BE2C (cell line): ENCODE measurements at regions not wholly inside any gene's neighbourhood (a gene's known extent, or its start where the extent isn't known, plus 50 kb on each side); places are given as distances from the start of the nearest gene placed in this dataset.

Experiments
- DNase-seq: peaks from one replicate; pipeline ENCODE4 v3.0.0-alpha.2; 2020
- H3K27me3 ChIP-seq: fragments of 250-450 bp; sonication (Bioruptor Pico); 2 replicates; pipeline ENCODE4 v1.5.1; 2020; ENCODE audit warnings: mild to moderate bottlenecking
- H3K36me3 ChIP-seq: fragments of 250-450 bp; sonication (Bioruptor Pico); 2 replicates; pipeline ENCODE4 v1.5.1; 2020; ENCODE audit warnings: mild to moderate bottlenecking
- H3K4me1 ChIP-seq: fragments of 250-450 bp; sonication (Bioruptor Pico); 2 replicates; pipeline ENCODE4 v1.5.1; 2020
- H3K4me3 ChIP-seq: 2 replicates; pipeline ENCODE4 v1.5.1; 2011; ENCODE audit warnings: low read depth, low read length
- H3K9me3 ChIP-seq: fragments of 250-450 bp; sonication (Bioruptor Pico); 2 replicates; pipeline ENCODE4 v1.5.1; 2020
- TF ChIP-seq, protein P1 (sequence below): IDR thresholded peaks from 2 replicates; pipeline ENCODE4 v1.5.1; 2012; ENCODE audit warnings: mild to moderate bottlenecking, low read depth, low read length

DNA sequence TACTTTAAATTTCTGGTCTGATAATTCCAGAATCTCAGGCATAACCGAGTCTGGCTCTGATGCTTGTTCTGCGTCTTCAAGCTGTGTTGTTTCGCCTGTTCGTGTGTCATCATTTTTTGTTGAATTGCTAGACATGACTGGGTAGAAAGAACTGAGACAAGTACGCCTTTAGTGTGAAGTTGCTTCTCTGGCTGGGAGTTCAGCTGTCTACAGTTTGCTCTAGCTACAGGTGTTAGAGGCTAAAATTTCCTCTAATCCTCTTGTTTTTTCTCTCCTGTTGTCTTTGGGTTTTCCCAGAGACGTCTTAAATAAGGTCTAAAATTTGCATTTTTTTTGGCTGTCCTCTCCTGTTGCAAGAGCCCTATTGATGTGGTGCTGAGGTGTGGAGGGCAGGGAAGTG, 100.3 kb downstream of the FAM50B start:
- H3K4me1 ChIP-seq: no peaks in the 10 kb centered on the region
- no peak for DNase-seq
- no peaks in the 10 kb centered on the region for H3K9me3 ChIP-seq
- peaks cover 28% of the 10 kb centered on the region for H3K27me3 ChIP-seq
- TF ChIP-seq, protein P1, sequence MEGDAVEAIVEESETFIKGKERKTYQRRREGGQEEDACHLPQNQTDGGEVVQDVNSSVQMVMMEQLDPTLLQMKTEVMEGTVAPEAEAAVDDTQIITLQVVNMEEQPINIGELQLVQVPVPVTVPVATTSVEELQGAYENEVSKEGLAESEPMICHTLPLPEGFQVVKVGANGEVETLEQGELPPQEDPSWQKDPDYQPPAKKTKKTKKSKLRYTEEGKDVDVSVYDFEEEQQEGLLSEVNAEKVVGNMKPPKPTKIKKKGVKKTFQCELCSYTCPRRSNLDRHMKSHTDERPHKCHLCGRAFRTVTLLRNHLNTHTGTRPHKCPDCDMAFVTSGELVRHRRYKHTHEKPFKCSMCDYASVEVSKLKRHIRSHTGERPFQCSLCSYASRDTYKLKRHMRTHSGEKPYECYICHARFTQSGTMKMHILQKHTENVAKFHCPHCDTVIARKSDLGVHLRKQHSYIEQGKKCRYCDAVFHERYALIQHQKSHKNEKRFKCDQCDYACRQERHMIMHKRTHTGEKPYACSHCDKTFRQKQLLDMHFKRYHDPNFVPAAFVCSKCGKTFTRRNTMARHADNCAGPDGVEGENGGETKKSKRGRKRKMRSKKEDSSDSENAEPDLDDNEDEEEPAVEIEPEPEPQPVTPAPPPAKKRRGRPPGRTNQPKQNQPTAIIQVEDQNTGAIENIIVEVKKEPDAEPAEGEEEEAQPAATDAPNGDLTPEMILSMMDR: no peak
- no peaks in the 10 kb centered on the region for H3K36me3 ChIP-seq
- no peak overlapping the region for H3K4me3 ChIP-seq

DNA sequence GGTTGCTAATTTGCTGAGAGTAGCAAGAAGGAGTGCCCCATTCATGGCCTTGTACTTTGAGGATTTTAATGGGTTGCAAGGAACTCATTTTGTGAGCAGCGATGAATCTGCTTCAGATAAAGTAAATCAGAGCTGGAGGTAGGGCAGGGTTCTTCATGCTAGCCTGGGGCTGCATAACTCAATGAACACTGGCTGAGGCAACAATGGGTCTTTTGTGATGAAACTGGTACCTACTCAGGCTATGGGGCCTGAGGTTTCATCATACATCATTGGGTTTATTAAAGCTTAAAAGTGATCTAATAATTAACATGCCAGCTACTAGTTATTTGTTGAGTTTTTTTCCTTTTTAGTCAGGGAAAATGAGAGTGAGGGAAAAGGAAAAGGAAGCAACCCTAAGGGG, 106.9 kb downstream of the FAM50B start:
- Histone ChIP-seq H3K4me1 (no peaks in the 10 kb centered on the region), H3K27me3 (peaks cover 9% of the 10 kb centered on the region), H3K36me3 (no peaks in the 10 kb centered on the region), H3K4me3 (no peak overlapping the region), H3K9me3 (no peaks in the 10 kb centered on the region)
- DNase-seq: no peak
- TF ChIP-seq, protein P1: no peak

DNA sequence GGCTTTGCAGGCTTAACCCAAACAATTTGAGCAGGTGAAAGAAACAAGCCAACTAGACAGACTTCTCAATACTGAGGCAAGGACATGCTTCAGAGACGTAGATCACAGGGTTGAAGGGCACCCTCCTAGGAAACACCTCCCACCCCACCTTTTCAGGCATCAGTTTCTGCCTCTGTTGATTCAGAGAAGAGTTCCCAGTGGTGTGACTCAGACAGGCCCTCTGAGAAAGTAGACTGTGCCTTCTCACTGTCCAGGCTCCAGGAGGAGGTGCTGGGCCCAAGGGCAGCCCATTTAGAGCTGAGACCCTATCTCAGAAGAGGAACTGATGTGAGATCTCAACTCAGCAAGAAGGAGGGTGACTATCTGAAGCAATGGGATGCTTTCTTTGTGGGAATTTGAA, 108.1 kb downstream of the FAM50B start:
- no peaks in the 10 kb centered on the region for H3K9me3 ChIP-seq
- DNase-seq: no peak
- H3K36me3 ChIP-seq: no peaks in the 10 kb centered on the region
- TF ChIP-seq, protein P1: no peak
- no peaks in the 10 kb centered on the region for H3K4me1 ChIP-seq
- peaks cover 9% of the 10 kb centered on the region for H3K27me3 ChIP-seq
- H3K4me3 ChIP-seq: no peak overlapping the region

- no peak for DNase-seq
- TF ChIP-seq, protein P1: no peak
- Histone ChIP-seq H3K9me3 (no peaks in the 10 kb centered on the region), H3K27me3 (peaks cover 9% of the 10 kb centered on the region), H3K4me3 (no peak overlapping the region), H3K4me1 (no peaks in the 10 kb centered on the region), H3K36me3 (no peaks in the 10 kb centered on the region)
Observed at GRCh38 chr6:3958255-3958654, 109.1 kb downstream of the FAM50B start.

- TF ChIP-seq, protein P1: no peak
- no peak overlapping the region for H3K4me3 ChIP-seq
- no peaks in the 10 kb centered on the region for H3K9me3 ChIP-seq
- no peak for DNase-seq
- H3K27me3 ChIP-seq: peaks cover 18% of the 10 kb centered on the region
- no peaks in the 10 kb centered on the region for H3K36me3 ChIP-seq
- H3K4me1 ChIP-seq: no peaks in the 10 kb centered on the region
Observed at GRCh38 chr6:3959385-3959784, 110.2 kb downstream of the FAM50B start.

DNA sequence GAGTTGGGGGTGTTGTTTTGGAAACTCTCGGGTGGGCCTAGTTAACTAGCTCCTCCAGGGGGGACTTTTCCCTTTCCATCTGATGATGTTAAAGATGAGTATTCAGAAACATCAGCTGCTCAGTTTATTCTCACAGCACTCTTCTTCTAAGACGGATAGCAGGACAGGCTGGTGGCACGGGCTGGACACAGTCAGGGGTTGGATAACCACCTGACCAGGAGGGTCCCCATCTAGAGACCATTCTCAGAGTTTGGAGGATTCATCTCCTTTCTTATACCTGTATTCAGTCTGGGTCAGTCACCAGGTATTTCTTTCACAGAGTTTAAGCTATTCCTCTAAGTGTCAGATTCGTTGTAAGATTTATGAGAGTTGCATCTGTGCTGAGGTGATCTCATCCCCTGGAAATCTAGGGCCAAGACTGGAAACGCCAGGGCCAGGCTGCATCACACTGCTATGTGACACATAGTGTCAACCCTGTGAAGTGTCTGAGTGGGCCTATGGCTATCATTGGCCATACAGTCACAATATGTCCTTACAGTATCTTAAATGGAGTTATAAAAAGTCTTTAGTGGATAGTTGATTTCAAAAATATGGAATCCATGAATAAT, 111.7 kb downstream of the FAM50B start:
- Histone ChIP-seq H3K9me3 (no peaks in the 10 kb centered on the region), H3K4me3 (no peak overlapping the region), H3K4me1 (no peaks in the 10 kb centered on the region), H3K27me3 (peaks cover 18% of the 10 kb centered on the region), H3K36me3 (no peaks in the 10 kb centered on the region)
- TF ChIP-seq, protein P1: no peak
- no peak for DNase-seq
